Esophagus muscularis mucosa (tissue), 4 donors: ENCODE measurements at regions not wholly inside any gene's neighbourhood (a gene's known extent, or its start where the extent isn't known, plus 50 kb on each side); places are given as distances from the start of the nearest gene placed in this dataset.

Experiments
- CTCF ChIP-seq, 3 experiments: fragments of 200-600 bp in 2 of 3; fragments of 450-650 bp in 1 of 3; sonication (generic) in 2 of 3; IDR thresholded peaks; one replicate each; pipeline ENCODE4 v1.5.1; 2017 to 2019; ENCODE audit warnings: antibody characterized with exemption in 3 of 3, mild to moderate bottlenecking in 2 of 3, moderate library complexity in 1 of 3
- EP300 ChIP-seq: sonication (generic); formaldehyde crosslinking; IDR thresholded peaks from one replicate; pipeline ENCODE4 v1.6.1; 2017; ENCODE audit warnings: antibody characterized with exemption
- POLR2A ChIP-seq: fragments of 450-650 bp; IDR thresholded peaks from one replicate; pipeline ENCODE4 v1.6.1; 2017; ENCODE audit warnings: antibody characterized with exemption, moderate library complexity, mild to moderate bottlenecking, low read depth
- POLR2AphosphoS5 ChIP-seq, 2 donors: sonication (generic); formaldehyde crosslinking; IDR thresholded peaks; one replicate each; pipeline ENCODE4 v1.6.1; 2017; ENCODE audit warnings: antibody characterized with exemption in 2 of 2

- TF ChIP-seq CTCF (IDR thresholded peaks at IDR 0.05) (no peak), POLR2A (no peak), POLR2AphosphoS5 (IDR thresholded peaks at IDR 0.05) (no peak), EP300 (no peak)
Measured at GRCh38 chr14:84084056-84084630, 1445.8 kb upstream of the FLRT2 start.
